ENCODE measurements at regions not wholly inside any gene's neighbourhood (a gene's known extent, or its start where the extent isn't known, plus 50 kb on each side); places are given as distances from the start of the nearest gene placed in this dataset.

- no peak for DNase-seq (ENCODE audit: low read depth)
Measured at GRCh38 chr2:239690651-239691631, 290.1 kb upstream of the HDAC4 start.

- DNase-seq (ENCODE audit: low read depth): no peak
Measured at GRCh38 chr2:239689985-239690384, 289.2 kb upstream of the HDAC4 start.

GRCh38 chr2:239689410-239689809 lies 288.6 kb upstream of the HDAC4 start:
- DNase-seq (ENCODE audit: low read depth): no peak

GRCh38 chr2:239688840-239689239 lies 288.0 kb upstream of the HDAC4 start:
- DNase-seq (ENCODE audit: low read depth): no peak

- no peak for DNase-seq (ENCODE audit: low read depth)
Measured at GRCh38 chr2:239688122-239688681, 287.4 kb upstream of the HDAC4 start.

GRCh38 chr2:239687441-239687840 lies 286.6 kb upstream of the HDAC4 start:
- no peak for DNase-seq (ENCODE audit: low read depth)

GRCh38 chr2:239685965-239686364 lies 285.1 kb upstream of the HDAC4 start:
- no peak for DNase-seq (ENCODE audit: low read depth)

GRCh38 chr2:239685556-239685955 lies 284.7 kb upstream of the HDAC4 start:
- DNase-seq (ENCODE audit: low read depth): no peak

- no peak for DNase-seq (ENCODE audit: low read depth)
Measured at GRCh38 chr2:239684996-239685395, 284.2 kb upstream of the HDAC4 start.

GRCh38 chr2:239684271-239684810 lies 283.5 kb upstream of the HDAC4 start:
- no peak for DNase-seq (ENCODE audit: low read depth)

- no peak for DNase-seq (ENCODE audit: low read depth)
Measured at GRCh38 chr2:239682518-239682917, 281.7 kb upstream of the HDAC4 start.

- DNase-seq (ENCODE audit: low read depth): no peak
Measured at GRCh38 chr2:239679755-239680154, 278.9 kb upstream of the HDAC4 start.

GRCh38 chr2:239678666-239679296 lies 278.0 kb upstream of the HDAC4 start:
- DNase-seq (ENCODE audit: low read depth): no peak

- DNase-seq (ENCODE audit: low read depth): no peak
Measured at GRCh38 chr2:239678186-239678490, 277.3 kb upstream of the HDAC4 start.

- DNase-seq (ENCODE audit: low read depth): no peak
Measured at GRCh38 chr2:239677453-239678185, 276.8 kb upstream of the HDAC4 start.

- DNase-seq (ENCODE audit: low read depth): no peak
Measured at GRCh38 chr2:239676716-239677452, 276.1 kb upstream of the HDAC4 start.

- DNase-seq (ENCODE audit: low read depth): no peak
Measured at GRCh38 chr2:239675826-239676715, 275.3 kb upstream of the HDAC4 start.

GRCh38 chr2:239674981-239675825 lies 274.4 kb upstream of the HDAC4 start:
- DNase-seq (ENCODE audit: low read depth): no peak

Measured in stimulated activated CD8-positive, alpha-beta memory T cell treated with anti-CD3 and anti-CD28 coated beads, Interleukin-12 subunit alpha, Interleukin-12 subunit beta, amount 100 ng/mL, for 1 hour (primary cell).